Cardiac muscle cell (in vitro differentiated cells and primary cell): ENCODE measurements at regions not wholly inside any gene's neighbourhood (a gene's known extent, or its start where the extent isn't known, plus 50 kb on each side); places are given as distances from the start of the nearest gene placed in this dataset.

Experiments used
- DNase-seq, 2 donors: peaks; one replicate each; pipeline versions ENCODE4 v3.0.0 to v3.0.0-alpha.2; 2010 to 2017; ENCODE audit warnings: low read depth in 1 of 2, low spot score in 1 of 2
- H3K27ac ChIP-seq: fragments of 200-600 bp; sonication (generic); 2 replicates; pipeline ENCODE4 v1.5.1; 2016
- H3K27me3 ChIP-seq: fragments of 200-600 bp; sonication (generic); 2 replicates; pipeline ENCODE4 v1.6.0; 2016; ENCODE audit warnings: control low read depth
- H3K36me3 ChIP-seq: fragments of 200-600 bp; sonication (generic); 2 replicates; pipeline ENCODE4 v1.5.1; 2016; ENCODE audit warnings: control low read depth
- H3K4me1 ChIP-seq: fragments of 200-600 bp; sonication (generic); 2 replicates; pipeline ENCODE4 v1.8.1; 2017; ENCODE audit warnings: low read depth, mild to moderate bottlenecking, mixed run types
- H3K4me3 ChIP-seq: fragments of 200-600 bp; sonication (generic); 2 replicates; pipeline ENCODE4 v1.5.1; 2016; ENCODE audit warnings: mild to moderate bottlenecking
- H3K9me3 ChIP-seq: fragments of 200-600 bp; sonication (generic); 2 replicates; pipeline ENCODE4 v1.5.1; 2017; ENCODE audit warnings: low read depth, mild to moderate bottlenecking, control low read depth
- TF ChIP-seq, protein P1 (sequence below): IDR thresholded peaks from 2 replicates; pipeline ENCODE4 v1.5.1; 2012; ENCODE audit warnings: low read depth, mild to moderate bottlenecking, low read length

DNA sequence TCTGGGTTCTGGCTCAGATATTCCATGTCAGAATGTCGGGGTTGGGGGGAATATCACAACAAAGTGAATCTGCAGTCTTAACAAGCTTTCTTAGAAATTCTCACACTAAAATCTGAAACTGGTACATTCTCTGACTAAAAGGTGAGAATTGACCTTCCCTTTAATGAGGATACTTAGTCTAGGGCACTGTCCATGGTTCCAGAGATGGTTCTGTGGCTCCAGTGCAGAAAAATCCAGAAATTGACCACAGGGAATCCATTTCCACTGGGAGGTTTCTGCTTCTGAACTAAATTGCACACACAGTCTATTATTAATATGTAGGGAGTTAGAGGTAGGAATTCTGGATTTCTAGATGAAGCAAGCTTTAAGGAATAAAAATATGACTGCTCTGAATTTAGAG lies 171.6 kb upstream of the OBI1 start:
- no peaks in the 10 kb centered on the region for H3K9me3 ChIP-seq

DNA sequence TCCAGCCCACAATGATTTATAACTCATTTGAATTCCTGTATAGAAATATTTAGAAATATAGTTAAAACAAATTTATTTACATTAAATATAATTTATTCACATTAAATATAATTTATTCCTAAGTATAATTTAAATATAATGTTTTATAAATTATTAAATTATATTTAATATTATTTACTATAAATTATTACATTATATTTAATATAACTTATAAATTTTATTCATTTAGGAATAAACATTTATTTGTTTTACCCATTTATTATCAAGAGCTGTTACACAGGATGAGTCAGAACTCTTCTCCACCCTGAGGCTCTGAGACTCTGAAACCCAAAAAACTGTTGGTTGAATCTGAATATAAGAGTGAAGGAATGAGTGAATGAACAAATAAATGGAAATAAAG lies 170.9 kb upstream of the OBI1 start:
- Histone ChIP-seq H3K36me3 (no peaks in the 10 kb centered on the region), H3K27me3 (no peaks in the 10 kb centered on the region), H3K9me3 (no peaks in the 10 kb centered on the region), H3K4me1 (no peaks in the 10 kb centered on the region), H3K4me3 (no peak overlapping the region), H3K27ac (no peak overlapping the region)
- TF ChIP-seq, protein P1, sequence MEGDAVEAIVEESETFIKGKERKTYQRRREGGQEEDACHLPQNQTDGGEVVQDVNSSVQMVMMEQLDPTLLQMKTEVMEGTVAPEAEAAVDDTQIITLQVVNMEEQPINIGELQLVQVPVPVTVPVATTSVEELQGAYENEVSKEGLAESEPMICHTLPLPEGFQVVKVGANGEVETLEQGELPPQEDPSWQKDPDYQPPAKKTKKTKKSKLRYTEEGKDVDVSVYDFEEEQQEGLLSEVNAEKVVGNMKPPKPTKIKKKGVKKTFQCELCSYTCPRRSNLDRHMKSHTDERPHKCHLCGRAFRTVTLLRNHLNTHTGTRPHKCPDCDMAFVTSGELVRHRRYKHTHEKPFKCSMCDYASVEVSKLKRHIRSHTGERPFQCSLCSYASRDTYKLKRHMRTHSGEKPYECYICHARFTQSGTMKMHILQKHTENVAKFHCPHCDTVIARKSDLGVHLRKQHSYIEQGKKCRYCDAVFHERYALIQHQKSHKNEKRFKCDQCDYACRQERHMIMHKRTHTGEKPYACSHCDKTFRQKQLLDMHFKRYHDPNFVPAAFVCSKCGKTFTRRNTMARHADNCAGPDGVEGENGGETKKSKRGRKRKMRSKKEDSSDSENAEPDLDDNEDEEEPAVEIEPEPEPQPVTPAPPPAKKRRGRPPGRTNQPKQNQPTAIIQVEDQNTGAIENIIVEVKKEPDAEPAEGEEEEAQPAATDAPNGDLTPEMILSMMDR = no peak
- no peak for DNase-seq

More for the DNA sequence above, 171.6 kb upstream of the OBI1 start:
- Histone ChIP-seq H3K36me3 (no peaks in the 10 kb centered on the region), H3K27ac (no peak overlapping the region), H3K27me3 (no peaks in the 10 kb centered on the region), H3K4me3 (no peak overlapping the region), H3K4me1 (no peaks in the 10 kb centered on the region)
- DNase-seq = peak in 1 of 2 donors; percentile 8
- TF ChIP-seq, protein P1 = no peak

DNA sequence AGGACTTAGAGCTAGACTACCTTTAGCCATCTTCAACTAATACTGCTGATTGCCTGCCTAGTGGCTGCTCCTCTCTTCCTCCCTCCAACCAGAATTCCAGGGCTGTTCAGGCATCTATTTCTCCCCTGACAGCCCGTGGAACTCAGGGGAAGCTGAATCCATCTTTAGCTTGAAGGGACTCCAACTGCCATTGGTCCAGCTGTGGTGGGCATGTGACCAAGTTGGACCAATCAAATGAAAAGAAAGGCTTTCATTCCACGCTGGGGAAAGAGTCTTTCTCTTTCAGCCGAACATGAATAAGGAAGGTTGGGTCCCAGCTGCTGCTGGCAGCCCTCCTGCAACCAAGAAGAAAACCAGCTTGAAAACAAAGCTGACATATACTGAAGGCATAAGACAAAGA lies 168.5 kb upstream of the OBI1 start:
- TF ChIP-seq, protein P1 = no peak
- no peak for DNase-seq
- Histone ChIP-seq H3K4me1 (no peaks in the 10 kb centered on the region), H3K36me3 (no peaks in the 10 kb centered on the region), H3K27ac (no peak overlapping the region), H3K4me3 (no peak overlapping the region), H3K27me3 (no peaks in the 10 kb centered on the region), H3K9me3 (no peaks in the 10 kb centered on the region)

DNA sequence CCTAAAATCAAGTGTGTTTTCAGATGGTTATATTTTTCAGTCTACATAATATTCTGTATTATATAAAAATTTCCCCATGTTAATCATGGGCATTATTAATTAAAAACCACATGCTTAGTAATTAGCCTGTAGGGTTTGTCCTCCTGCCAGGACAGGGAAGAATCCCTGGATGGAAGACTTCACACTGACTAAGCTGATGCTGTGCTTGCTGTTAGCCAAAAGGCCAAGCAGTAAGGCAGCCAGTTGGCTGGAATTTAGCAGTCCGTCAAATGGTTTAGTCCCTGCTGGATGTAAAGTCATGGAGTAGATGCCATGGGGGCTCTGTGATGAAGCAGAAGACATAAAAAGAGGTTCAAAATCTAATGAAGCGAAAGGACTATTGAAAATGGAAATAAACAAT lies 168.0 kb upstream of the OBI1 start:
- Histone ChIP-seq H3K36me3 (no peaks in the 10 kb centered on the region), H3K27ac (no peak overlapping the region)

DNA sequence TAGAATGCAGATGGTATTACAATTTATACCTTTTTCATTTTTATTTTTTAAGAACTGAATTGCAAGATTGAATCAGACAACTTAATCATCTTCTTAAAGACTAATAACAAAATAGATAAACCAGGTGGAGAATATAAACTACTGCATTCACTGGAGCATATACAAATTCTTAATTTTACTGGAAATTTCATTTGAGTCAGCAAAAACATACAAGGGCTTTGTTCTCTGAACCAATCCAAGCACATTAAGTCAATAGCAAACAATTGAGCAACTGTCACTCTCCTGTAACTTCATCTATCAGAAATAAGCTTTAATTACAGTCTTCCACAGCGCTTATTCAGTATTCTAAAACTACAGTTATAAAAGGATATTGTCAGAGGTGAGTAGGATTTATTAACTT lies 167.4 kb upstream of the OBI1 start:
- TF ChIP-seq, protein P1 = no peak
- Histone ChIP-seq H3K36me3 (no peaks in the 10 kb centered on the region), H3K9me3 (no peaks in the 10 kb centered on the region), H3K27ac (no peak overlapping the region), H3K27me3 (no peaks in the 10 kb centered on the region), H3K4me1 (no peaks in the 10 kb centered on the region), H3K4me3 (no peak overlapping the region)
- DNase-seq = no peak

More for the DNA sequence above, 168.0 kb upstream of the OBI1 start:
- Histone ChIP-seq H3K4me1 (no peaks in the 10 kb centered on the region), H3K27me3 (no peaks in the 10 kb centered on the region), H3K9me3 (no peaks in the 10 kb centered on the region), H3K4me3 (no peak overlapping the region)
- TF ChIP-seq, protein P1 = no peak
- no peak for DNase-seq

DNA sequence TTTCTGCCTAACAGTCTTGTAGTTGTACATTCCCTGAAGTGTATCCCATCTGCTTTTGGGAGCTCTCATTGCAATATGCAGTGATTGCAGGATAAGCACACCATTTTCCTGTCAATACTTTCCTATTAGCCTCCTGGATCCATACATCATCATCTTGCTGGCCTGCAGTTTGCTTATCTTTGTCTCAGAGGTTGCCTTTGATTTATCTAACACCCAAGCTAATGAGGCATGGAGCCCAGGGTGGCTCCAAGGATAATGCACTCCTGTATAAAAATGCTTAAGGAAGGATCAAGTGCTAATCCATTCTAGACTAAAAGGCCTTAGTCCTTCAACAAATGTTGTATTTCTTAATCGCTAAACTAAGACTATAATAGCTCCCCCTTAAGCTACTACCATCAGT lies 161.6 kb upstream of the OBI1 start:
- H3K9me3 ChIP-seq = no peaks in the 10 kb centered on the region
- no peaks in the 10 kb centered on the region for H3K27me3 ChIP-seq
- no peak for DNase-seq
- no peaks in the 10 kb centered on the region for H3K36me3 ChIP-seq
- H3K4me3 ChIP-seq = no peak overlapping the region
- no peak overlapping the region for H3K27ac ChIP-seq
- TF ChIP-seq, protein P1 = no peak
- no peaks in the 10 kb centered on the region for H3K4me1 ChIP-seq
